Cardiac septum (tissue), 1 donor: ENCODE measurements at regions not wholly inside any gene's neighbourhood (a gene's known extent, or its start where the extent isn't known, plus 50 kb on each side); places are given as distances from the start of the nearest gene placed in this dataset.

Source experiments
- DNase-seq: peaks from one replicate; pipeline ENCODE4 v3.0.0-alpha.2; 2020; ENCODE audit warnings: low spot score
- intact Hi-C: fragments of 100-400 bp; cut with DNase I; formaldehyde crosslinking; loops from one replicate; pipeline ENCODE4 v1.14.0; 2022
- donor health status: DM: no; HTN: no; CAD: no.

DNA sequence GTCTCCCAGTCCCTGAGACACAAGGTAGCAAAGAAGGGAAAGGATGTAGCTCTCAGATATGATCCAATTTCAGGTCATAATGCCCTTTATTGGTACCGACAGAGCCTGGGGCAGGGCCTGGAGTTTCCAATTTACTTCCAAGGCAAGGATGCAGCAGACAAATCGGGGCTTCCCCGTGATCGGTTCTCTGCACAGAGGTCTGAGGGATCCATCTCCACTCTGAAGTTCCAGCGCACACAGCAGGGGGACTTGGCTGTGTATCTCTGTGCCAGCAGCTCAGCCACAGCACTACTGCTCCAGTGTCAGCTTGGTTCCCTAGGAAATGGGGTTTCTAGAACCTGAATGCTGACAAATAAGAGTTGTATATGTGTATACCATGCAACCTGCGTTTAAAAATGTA, 74.6 kb upstream of the PRSS58 start:
- no peak for DNase-seq
- intact Hi-C loops: no loop called here

DNA sequence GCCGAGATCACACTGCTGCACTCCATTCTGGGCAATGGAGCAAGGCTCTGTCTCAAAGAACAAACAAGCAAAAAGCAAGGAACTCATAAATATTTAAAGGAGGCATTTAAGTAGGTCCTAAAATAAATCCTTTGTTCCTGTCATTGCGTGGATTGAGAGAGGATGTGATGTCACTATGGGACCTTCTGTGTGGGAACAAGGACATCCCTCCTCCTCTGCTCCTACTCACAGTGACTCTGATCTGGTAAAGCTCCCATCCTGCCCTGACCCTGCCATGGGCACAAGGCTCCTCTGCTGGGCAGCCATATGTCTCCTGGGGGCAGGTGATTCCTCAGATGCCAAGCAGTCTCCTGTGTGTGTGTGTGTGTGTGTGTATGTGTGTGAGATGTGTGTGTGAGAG, 74.1 kb upstream of the PRSS58 start:
- no peak for DNase-seq
- intact Hi-C loops: no loop called here

- intact Hi-C loops: no loop called here
These were observed 71.4 kb upstream of the PRSS58 start for GRCh38 chr7:142329062-142329790.

GRCh38 chr7:142328551-142328950, 70.7 kb upstream of the PRSS58 start:
- intact Hi-C loops: no loop called here
- no peak for DNase-seq

More at GRCh38 chr7:142329062-142329790, 71.4 kb upstream of the PRSS58 start:
- DNase-seq: no peak

GRCh38 chr7:142327628-142328405, 70.0 kb upstream of the PRSS58 start:
- intact Hi-C loops: no loop called here
- no peak for DNase-seq

- intact Hi-C loops: no loop called here
- DNase-seq: no peak
These were observed 65.8 kb upstream of the PRSS58 start for GRCh38 chr7:142323706-142324105.

DNA sequence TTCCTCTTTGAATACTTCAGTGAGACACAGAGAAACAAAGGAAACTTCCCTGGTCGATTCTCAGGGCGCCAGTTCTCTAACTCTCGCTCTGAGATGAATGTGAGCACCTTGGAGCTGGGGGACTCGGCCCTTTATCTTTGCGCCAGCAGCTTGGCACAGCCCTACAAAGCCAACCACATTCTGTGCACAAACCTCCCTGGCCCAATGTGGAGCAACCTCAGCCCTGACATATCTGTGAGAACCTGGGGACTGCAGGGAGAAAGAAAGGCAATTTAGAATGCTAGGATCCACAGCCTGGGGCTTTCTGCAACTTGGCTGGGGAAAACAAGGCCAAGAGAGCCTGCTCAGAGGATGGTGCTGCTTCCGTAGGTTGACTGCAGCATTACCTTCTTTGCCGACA, 63.5 kb upstream of the PRSS58 start:
- no peak for DNase-seq

DNA sequence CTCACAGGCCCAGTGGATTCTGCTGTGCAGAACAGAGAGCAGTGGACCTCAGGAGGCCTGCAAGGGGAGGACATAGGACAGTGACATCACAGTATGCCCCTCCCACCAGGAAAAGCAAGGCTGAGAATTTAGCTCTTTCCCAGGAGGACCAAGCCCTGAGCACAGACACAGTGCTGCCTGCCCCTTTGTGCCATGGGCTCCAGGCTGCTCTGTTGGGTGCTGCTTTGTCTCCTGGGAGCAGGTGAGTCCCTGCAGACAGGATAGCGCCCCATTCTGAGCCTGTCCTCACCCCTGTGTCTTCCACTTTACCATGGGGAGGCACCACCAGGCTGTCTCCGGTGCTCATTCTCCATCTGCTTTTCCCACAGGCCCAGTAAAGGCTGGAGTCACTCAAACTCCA, 63.0 kb upstream of the PRSS58 start:
- intact Hi-C loops: no loop called here
- DNase-seq: no peak

More for the DNA sequence above, 63.5 kb upstream of the PRSS58 start:
- intact Hi-C loops: no loop called here

- intact Hi-C loops: no loop called here
- no peak for DNase-seq
These were observed 62.1 kb upstream of the PRSS58 start for GRCh38 chr7:142319970-142320369.

GRCh38 chr7:142314281-142314680, 56.4 kb upstream of the PRSS58 start:
- no peak for DNase-seq
- intact Hi-C loops: no loop called here

DNA sequence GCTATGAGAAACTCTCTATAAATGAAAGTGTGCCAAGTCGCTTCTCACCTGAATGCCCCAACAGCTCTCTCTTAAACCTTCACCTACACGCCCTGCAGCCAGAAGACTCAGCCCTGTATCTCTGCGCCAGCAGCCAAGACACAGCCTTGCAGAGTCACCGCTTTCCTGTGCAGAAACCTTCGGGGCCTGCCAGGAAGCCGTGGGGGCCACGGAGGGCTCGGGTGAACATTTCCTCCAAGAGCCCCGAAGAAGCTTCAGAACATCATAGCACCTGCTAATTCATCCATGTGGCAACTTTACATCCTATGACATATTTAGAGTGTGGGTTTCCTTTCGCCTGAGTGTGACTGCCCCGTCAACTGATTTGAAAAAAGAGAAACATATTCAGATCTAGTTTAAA, 55.7 kb upstream of the PRSS58 start:
- DNase-seq: no peak
- intact Hi-C loops: no loop called here

GRCh38 chr7:142311876-142312275, 54.0 kb upstream of the PRSS58 start:
- no peak for DNase-seq
- intact Hi-C loops: no loop called here

DNA sequence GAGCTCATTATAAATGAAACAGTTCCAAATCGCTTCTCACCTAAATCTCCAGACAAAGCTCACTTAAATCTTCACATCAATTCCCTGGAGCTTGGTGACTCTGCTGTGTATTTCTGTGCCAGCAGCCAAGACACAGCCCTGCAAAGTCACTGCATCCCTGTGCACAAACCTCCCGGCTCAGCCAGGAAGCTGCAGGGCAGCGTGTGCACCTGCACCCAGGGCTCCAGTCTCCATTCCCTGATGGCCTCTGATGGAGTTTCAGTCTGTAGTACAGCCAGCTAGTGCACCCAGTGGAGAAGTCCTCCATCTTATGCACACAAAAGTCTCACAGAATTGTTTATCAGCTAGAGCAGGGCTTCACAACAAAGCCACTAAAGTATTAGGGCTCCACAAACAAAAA, 51.1 kb upstream of the PRSS58 start:
- intact Hi-C loops: loop anchor here (2.0 kb wide), 1 partner anchor 36 kb away; no protein-coding TSS in a partner anchor
- DNase-seq: no peak

- peak; percentile 74 for DNase-seq
- intact Hi-C loops: loop anchor here (2.0 kb wide), 1 partner anchor 36 kb away; no protein-coding TSS in a partner anchor
These were observed 50.5 kb upstream of the PRSS58 start for GRCh38 chr7:142308326-142308725.
